ENCODE measurements at regions not wholly inside any gene's neighbourhood (a gene's known extent, or its start where the extent isn't known, plus 50 kb on each side); places are given as distances from the start of the nearest gene placed in this dataset.
"Not testable (repeated sequence)": the region's sequence is repeated elsewhere in the genome, so short reads cannot be mapped to it uniquely, and the experiment has no call there.

- H3K27ac ChIP-seq (ENCODE audit: control insufficient read depth, insufficient read depth, low read length), result peak overlapping the region; percentile 65
- H3K9ac ChIP-seq (ENCODE audit: control insufficient read depth, extremely low read depth, insufficient read depth, low read length), result no peak overlapping the region
- H3K36me3 ChIP-seq (ENCODE audit: control insufficient read depth in 2 of 2, extremely low read depth in 1 of 2, insufficient read depth in 2 of 2, low read length in 2 of 2), result peaks cover 0 to 2% of the 10 kb centered on the region in 2 experiments
- H3K27me3 ChIP-seq (ENCODE audit: control insufficient read depth, extremely low read depth, insufficient read depth, low read length), result no peaks in the 10 kb centered on the region
- peaks cover 38% of the 10 kb centered on the region for H3K4me1 ChIP-seq (ENCODE audit: control insufficient read depth, extremely low read depth, insufficient read depth, low read length)
- no peak overlapping the region for H2AFZ ChIP-seq (ENCODE audit: control insufficient read depth, low read length)
- H4K20me1 ChIP-seq (ENCODE audit: control insufficient read depth, extremely low read depth, insufficient read depth, low read length), result no peaks in the 10 kb centered on the region
- dilution Hi-C loops (cut with MboI; ENCODE audit: extremely low pct_ligation_motif_present, low sequenced_read_pairs), result no loop called here
- DNase-seq (ENCODE audit: low read depth, low spot score), result no peak
- H3K9me3 ChIP-seq (ENCODE audit: control insufficient read depth, low read depth, low read length), result no peaks in the 10 kb centered on the region
- peak; percentile 48 for FAIRE-seq
- TF ChIP-seq CTCF (optimal IDR thresholded peaks at IDR 0.05 in 1 of 3, IDR thresholded peaks at IDR 0.05 in 1 of 3, conservative IDR thresholded peaks at IDR 0.05 in 1 of 3; ENCODE audit: extremely low read depth in 1 of 3, insufficient read depth in 2 of 3, low read length in 3 of 3), result no peak
- H3K4me3 ChIP-seq (ENCODE audit: control insufficient read depth in 2 of 3, extremely low read depth in 1 of 3, insufficient read depth in 2 of 3, low read depth in 1 of 3, low read length in 3 of 3), result no peak overlapping the region
- H3K9me1 ChIP-seq (ENCODE audit: control insufficient read depth, extremely low read depth, insufficient read depth, low read length), result peaks cover 4% of the 10 kb centered on the region
- no peak overlapping the region for H3K4me2 ChIP-seq (ENCODE audit: control insufficient read depth, extremely low read depth, insufficient read depth, low read depth, low read length)
- no peaks in the 10 kb centered on the region for H3K79me2 ChIP-seq (ENCODE audit: control insufficient read depth, insufficient read depth, low read length)
Observed at GRCh38 chr1:93756657-93757056, 75.0 kb upstream of the BCAR3 start.

GRCh38 chr1:93755251-93755715 is 73.6 kb upstream of the BCAR3 start:
- peak; percentile 69 for DNase-seq (ENCODE audit: low read depth, low spot score)
- Histone ChIP-seq H3K27ac (ENCODE audit: control insufficient read depth, insufficient read depth, low read length) (peak overlapping the region; percentile 85), H3K4me1 (ENCODE audit: control insufficient read depth, extremely low read depth, insufficient read depth, low read length) (peaks cover 41% of the 10 kb centered on the region), H3K4me2 (ENCODE audit: control insufficient read depth, extremely low read depth, insufficient read depth, low read depth, low read length) (peak overlapping the region; percentile 42)
- H3K36me3 ChIP-seq (ENCODE audit: control insufficient read depth in 2 of 2, extremely low read depth in 1 of 2, insufficient read depth in 2 of 2, low read length in 2 of 2); H3K4me3 ChIP-seq (ENCODE audit: control insufficient read depth in 2 of 3, extremely low read depth in 1 of 3, insufficient read depth in 2 of 3, low read depth in 1 of 3, low read length in 3 of 3); H3K9me3 ChIP-seq (ENCODE audit: control insufficient read depth, low read depth, low read length); H2AFZ ChIP-seq (ENCODE audit: control insufficient read depth, low read length); H3K9ac ChIP-seq (ENCODE audit: control insufficient read depth, extremely low read depth, insufficient read depth, low read length); dilution Hi-C loops (cut with MboI; ENCODE audit: extremely low pct_ligation_motif_present, low sequenced_read_pairs); FAIRE-seq; H3K79me2 ChIP-seq (ENCODE audit: control insufficient read depth, insufficient read depth, low read length); H4K20me1 ChIP-seq (ENCODE audit: control insufficient read depth, extremely low read depth, insufficient read depth, low read length); H3K9me1 ChIP-seq (ENCODE audit: control insufficient read depth, extremely low read depth, insufficient read depth, low read length); H3K27me3 ChIP-seq (ENCODE audit: control insufficient read depth, extremely low read depth, insufficient read depth, low read length): not testable (repeated sequence)
